OCI-LY3 (cell line): ENCODE measurements at regions not wholly inside any gene's neighbourhood (a gene's known extent, or its start where the extent isn't known, plus 50 kb on each side); places are given as distances from the start of the nearest gene placed in this dataset.

Experiments
- H2AFZ ChIP-seq: fragments of 200-600, 300-600 bp; shearing (Covaris generic); 2 replicates; pipeline ENCODE4 v1.6.0; 2014; ENCODE audit warnings: antibody characterized with exemption, low read depth, low read length
- H3K27ac ChIP-seq: fragments of 200-600, 300-600 bp; sonication (generic); 2 replicates; pipeline ENCODE4 v1.5.1; 2014; ENCODE audit warnings: mild to moderate bottlenecking, low read length, moderate library complexity, mixed read lengths
- H3K27me3 ChIP-seq: fragments of 200-600, 300-600 bp; sonication (generic); 2 replicates; pipeline ENCODE4 v1.6.1; 2014; ENCODE audit warnings: low read depth, low read length, mixed read lengths
- H3K36me3 ChIP-seq: fragments of 200-600, 300-600 bp; sonication (generic); replicated peaks from 2 replicates; pipeline ENCODE3; 2014; ENCODE audit warnings: low read depth, low read length, mixed read lengths
- H3K4me1 ChIP-seq: fragments of 300-600, 200-600 bp; sonication (generic); 2 replicates; pipeline ENCODE4 v1.6.1; 2014; ENCODE audit warnings: low read length, mixed read lengths
- H3K4me2 ChIP-seq: fragments of 200-600, 300-600 bp; sonication (generic); 2 replicates; pipeline ENCODE4 v1.6.1; 2014; ENCODE audit warnings: low read length, mixed read lengths
- H3K4me3 ChIP-seq: fragments of 300-600, 200-600 bp; sonication (generic); 2 replicates; pipeline ENCODE4 v1.5.1; 2014; ENCODE audit warnings: antibody characterized with exemption, mild to moderate bottlenecking, low read length, moderate library complexity
- H3K79me2 ChIP-seq: fragments of 300-600, 200-600 bp; shearing (Covaris generic); 2 replicates; pipeline ENCODE4 v1.6.1; 2014; ENCODE audit warnings: mild to moderate bottlenecking, low read length, mixed read lengths
- H3K9ac ChIP-seq: fragments of 300-600, 200-600 bp; shearing (Covaris generic); 2 replicates; pipeline ENCODE4 v1.6.0; 2014; ENCODE audit warnings: mild to moderate bottlenecking, low read length, moderate library complexity
- H3K9me3 ChIP-seq: fragments of 200-600, 300-600 bp; shearing (Covaris generic); 2 replicates; pipeline ENCODE4 v1.6.1; 2014; ENCODE audit warnings: low read length, mixed read lengths; ENCODE audit not compliant: insufficient read depth
- H4K20me1 ChIP-seq: fragments of 200-600, 300-600 bp; sonication (generic); 2 replicates; pipeline ENCODE4 v1.6.1; 2016; ENCODE audit warnings: low read length, mixed read lengths; ENCODE audit not compliant: insufficient read depth
- EZH2phosphoT487 ChIP-seq: fragments of 200-600 bp; shearing (Covaris generic); IDR thresholded peaks from 2 replicates; pipeline ENCODE4 v1.6.1; 2018; ENCODE audit warnings: antibody characterized with exemption, mixed run types, low read depth
- TF ChIP-seq, protein P1 (sequence below): fragments of 200-600, 300-600 bp; sonication (generic); IDR thresholded peaks from 2 replicates; pipeline ENCODE4 v1.5.1; 2014; ENCODE audit warnings: antibody characterized with exemption, low read length, low read depth

- no peak for TF ChIP-seq EZH2phosphoT487
- TF ChIP-seq, protein P1, sequence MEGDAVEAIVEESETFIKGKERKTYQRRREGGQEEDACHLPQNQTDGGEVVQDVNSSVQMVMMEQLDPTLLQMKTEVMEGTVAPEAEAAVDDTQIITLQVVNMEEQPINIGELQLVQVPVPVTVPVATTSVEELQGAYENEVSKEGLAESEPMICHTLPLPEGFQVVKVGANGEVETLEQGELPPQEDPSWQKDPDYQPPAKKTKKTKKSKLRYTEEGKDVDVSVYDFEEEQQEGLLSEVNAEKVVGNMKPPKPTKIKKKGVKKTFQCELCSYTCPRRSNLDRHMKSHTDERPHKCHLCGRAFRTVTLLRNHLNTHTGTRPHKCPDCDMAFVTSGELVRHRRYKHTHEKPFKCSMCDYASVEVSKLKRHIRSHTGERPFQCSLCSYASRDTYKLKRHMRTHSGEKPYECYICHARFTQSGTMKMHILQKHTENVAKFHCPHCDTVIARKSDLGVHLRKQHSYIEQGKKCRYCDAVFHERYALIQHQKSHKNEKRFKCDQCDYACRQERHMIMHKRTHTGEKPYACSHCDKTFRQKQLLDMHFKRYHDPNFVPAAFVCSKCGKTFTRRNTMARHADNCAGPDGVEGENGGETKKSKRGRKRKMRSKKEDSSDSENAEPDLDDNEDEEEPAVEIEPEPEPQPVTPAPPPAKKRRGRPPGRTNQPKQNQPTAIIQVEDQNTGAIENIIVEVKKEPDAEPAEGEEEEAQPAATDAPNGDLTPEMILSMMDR: no peak
- H3K4me3 ChIP-seq: no peak overlapping the region
- H3K4me1 ChIP-seq: no peaks in the 10 kb centered on the region
- H3K27me3 ChIP-seq: no peaks in the 10 kb centered on the region
- H4K20me1 ChIP-seq: no peaks in the 10 kb centered on the region
- H3K4me2 ChIP-seq: no peak overlapping the region
- H3K9me3 ChIP-seq: 0 out of 2 replicates have a peak, but pooled peaks cover 5% of the 10 kb centered on the region
- no peaks in the 10 kb centered on the region for H3K36me3 ChIP-seq
- no peaks in the 10 kb centered on the region for H3K79me2 ChIP-seq
- no peak overlapping the region for H2AFZ ChIP-seq
- H3K9ac ChIP-seq: no peak overlapping the region
- no peak overlapping the region for H3K27ac ChIP-seq
Measured at GRCh38 chr9:82140471-82140870, 151.9 kb downstream of the SPATA31D1 start.

- Histone ChIP-seq H4K20me1 (no peaks in the 10 kb centered on the region), H3K27ac (no peak overlapping the region), H3K9ac (no peak overlapping the region), H3K4me3 (no peak overlapping the region), H3K36me3 (no peaks in the 10 kb centered on the region), H3K4me1 (no peaks in the 10 kb centered on the region), H3K9me3 (no peaks in the 10 kb centered on the region), H2AFZ (no peak overlapping the region), H3K4me2 (no peak overlapping the region), H3K79me2 (no peaks in the 10 kb centered on the region), H3K27me3 (no peaks in the 10 kb centered on the region)
- TF ChIP-seq, protein P1: no peak
- no peak for TF ChIP-seq EZH2phosphoT487
Measured at GRCh38 chr9:82144803-82145202, 156.2 kb downstream of the SPATA31D1 start.

DNA sequence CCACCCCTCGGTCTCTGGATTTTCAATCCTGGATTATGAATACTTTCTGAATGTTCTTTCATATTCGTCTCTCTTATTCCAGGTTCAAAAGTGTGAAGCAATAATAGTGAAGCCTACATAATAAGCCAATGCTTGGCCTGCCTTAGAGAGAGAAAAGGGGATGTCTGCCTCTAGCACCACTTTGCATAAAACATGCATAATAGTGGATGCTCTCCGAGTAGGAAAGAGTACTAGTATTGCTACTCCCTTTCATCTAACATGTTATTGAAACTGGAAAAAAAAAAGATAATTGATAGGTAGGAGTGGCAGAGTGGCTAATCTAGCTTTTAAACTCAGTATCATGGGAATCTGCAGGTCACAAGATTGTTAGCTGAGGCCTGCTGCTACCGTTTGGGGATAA lies 158.1 kb downstream of the SPATA31D1 start:
- Histone ChIP-seq H3K4me2 (no peak overlapping the region), H3K27me3 (no peaks in the 10 kb centered on the region), H3K9me3 (no peaks in the 10 kb centered on the region), H2AFZ (no peak overlapping the region), H3K4me3 (no peak overlapping the region), H3K27ac (no peak overlapping the region), H4K20me1 (no peaks in the 10 kb centered on the region), H3K4me1 (no peaks in the 10 kb centered on the region), H3K9ac (no peak overlapping the region), H3K36me3 (no peaks in the 10 kb centered on the region), H3K79me2 (no peaks in the 10 kb centered on the region)
- TF ChIP-seq EZH2phosphoT487: no peak

- Histone ChIP-seq H3K27ac (no peak overlapping the region), H3K9me3 (no peaks in the 10 kb centered on the region), H4K20me1 (no peaks in the 10 kb centered on the region), H3K4me2 (no peak overlapping the region), H3K4me1 (peaks cover 3% of the 10 kb centered on the region; the same call in 1 of the 2 replicates), H3K4me3 (no peak overlapping the region), H3K27me3 (no peaks in the 10 kb centered on the region), H2AFZ (no peak overlapping the region), H3K9ac (no peak overlapping the region), H3K79me2 (no peaks in the 10 kb centered on the region), H3K36me3 (no peaks in the 10 kb centered on the region)
- TF ChIP-seq, protein P1: no peak
- no peak for TF ChIP-seq EZH2phosphoT487
Measured at GRCh38 chr9:82147798-82148425, 159.3 kb downstream of the SPATA31D1 start.
